ENCODE measurements at regions not wholly inside any gene's neighbourhood (a gene's known extent, or its start where the extent isn't known, plus 50 kb on each side); places are given as distances from the start of the nearest gene placed in this dataset.

- H2BK20ac ChIP-seq (ENCODE audit: low read length) = no peak overlapping the region; the same call in 1 of the 2 replicates
- ChIA-PET CTCF (ENCODE audit: partially characterized antibody) (interaction anchor here (0.6 to 1.3 kb wide), 2 partner anchors 26 to 60 kb away, joined by 3 to 4 read pairs; no protein-coding TSS in a partner anchor), POLR2A (ENCODE audit: partially characterized antibody) (interaction anchor here (0.9 to 1.6 kb wide), 4 partner anchors 16 to 232 kb away, joined by 3 to 4 read pairs (median 4); partner anchors contain the start of gene SALL4)
- H3K56ac ChIP-seq (replicated peaks; ENCODE audit: insufficient read length, low read depth, low read length) = no peak overlapping the region
- no peaks in the 10 kb centered on the region for H3K9me3 ChIP-seq (ENCODE audit: insufficient read depth in 2 of 2, low read depth in 1 of 2, low read length in 1 of 2)
- no peak overlapping the region for H3K4ac ChIP-seq (replicated peaks; ENCODE audit: insufficient read length, low read depth, low read length)
- DNase-seq (ENCODE audit: low read depth in 1 of 2, low spot score in 2 of 2) (no peak), FAIRE-seq (no peak)
- TF ChIP-seq SIN3A (conservative IDR thresholded peaks at IDR 0.05 in 1 of 2, IDR thresholded peaks at IDR 0.05 in 1 of 2; ENCODE audit: low read depth in 1 of 2, low read length in 2 of 2) = no peak
- H2AK5ac ChIP-seq (ENCODE audit: low read depth, low read length) = no peak overlapping the region
- 0 out of 2 replicates have a peak overlapping the region, but pooled peaks have one; percentile 1 for H2BK5ac ChIP-seq (ENCODE audit: low read depth, low read length)
- H3K27me3 ChIP-seq (replicated peaks in 1 of 4; ENCODE audit: control insufficient read depth in 3 of 4, extremely low read depth in 1 of 4, insufficient read depth in 3 of 4, low read length in 3 of 4) = no peaks in the 10 kb centered on the region
- H3K79me1 ChIP-seq (ENCODE audit: low read depth, low read length) = no peaks in the 10 kb centered on the region
- no peak overlapping the region for H3K4me2 ChIP-seq (ENCODE audit: insufficient read depth in 1 of 2, low read depth in 2 of 2, low read length in 2 of 2)
- H3K14ac ChIP-seq (ENCODE audit: insufficient read length) = no peak overlapping the region
- 0 out of 2 replicates have a peak overlapping the region, but pooled peaks have one; percentile 2 for H2AFZ ChIP-seq (ENCODE audit: low read length)
- H4K91ac ChIP-seq (replicated peaks; ENCODE audit: insufficient read length, low read length) = no peak overlapping the region
- H3K9ac ChIP-seq (replicated peaks in 1 of 4; ENCODE audit: extremely low read depth in 1 of 4, low read depth in 3 of 4, low read length in 3 of 4) = no peak overlapping the region
- 85% methylated on average over 14 of the region's 14 CpGs; no CpG with 5 or more reads in 1 of the 2 experiments for WGBS, 2 experiments (ENCODE audit: extremely low coverage in 1 of 2, insufficient coverage in 1 of 2, insufficient read length in 1 of 2, insufficient replicate concordance in 2 of 2, low coverage in 1 of 2, low lambda C conversion rate in 2 of 2, missing lambda C conversion rate in 1 of 2)
- no peak overlapping the region for H4K8ac ChIP-seq (ENCODE audit: extremely low read depth, insufficient read depth, low read length)
- H3K18ac ChIP-seq (ENCODE audit: extremely low read depth, low read length) = no peak overlapping the region
- no peak overlapping the region for H4K5ac ChIP-seq (ENCODE audit: insufficient read length, low read depth, low read length)
- H3K23me2 ChIP-seq (ENCODE audit: low read depth, low read length) = no peaks in the 10 kb centered on the region
- H3K4me3 ChIP-seq (ENCODE audit: extremely low read depth in 1 of 4, insufficient read depth in 2 of 4, low read depth in 3 of 4, low read length in 4 of 4) = no peak overlapping the region
- H3K36me3 ChIP-seq (ENCODE audit: control insufficient read depth in 2 of 4, insufficient read depth in 4 of 4, low read length in 3 of 4) = no peaks in the 10 kb centered on the region
- no peak overlapping the region for H2BK15ac ChIP-seq (ENCODE audit: low read length)
- H3K27ac ChIP-seq (ENCODE audit: low read depth, low read length) = no peak overlapping the region
- no peak overlapping the region for H2BK120ac ChIP-seq (replicated peaks; ENCODE audit: low read depth, low read length)
- peaks cover 0 to 4% (median 2%) of the 10 kb centered on the region in 4 experiments; a peak in 3 of 7 replicates for H3K4me1 ChIP-seq (replicated peaks in 1 of 4; ENCODE audit: control insufficient read depth in 3 of 4, insufficient read depth in 4 of 4, low read length in 3 of 4)
- no peaks in the 10 kb centered on the region for H4K20me1 ChIP-seq (replicated peaks in 1 of 2; ENCODE audit: control insufficient read depth in 1 of 2, insufficient read depth in 2 of 2, low read length in 2 of 2)
- H3K79me2 ChIP-seq (ENCODE audit: control insufficient read depth in 1 of 2, insufficient read depth in 2 of 2, low read length in 2 of 2) = no peaks in the 10 kb centered on the region
- no peak overlapping the region for H3K23ac ChIP-seq (ENCODE audit: insufficient read length)
- H2BK12ac ChIP-seq (ENCODE audit: low read depth, low read length) = no peak overlapping the region; the same call in 1 of the 2 replicates
Measured at GRCh38 chr20:52031563-52032303, 159.8 kb downstream of the ZFP64 start.

All from H1 (cell line).